Trophoblast cell (in vitro differentiated cells and primary cell): ENCODE measurements at regions not wholly inside any gene's neighbourhood (a gene's known extent, or its start where the extent isn't known, plus 50 kb on each side); places are given as distances from the start of the nearest gene placed in this dataset.
"Not testable (repeated sequence)": the region's sequence is repeated elsewhere in the genome, so short reads cannot be mapped to it uniquely, and the experiment has no call there.

ENCODE experiments used
- DNase-seq, 2 donors: peaks; one replicate each; pipeline ENCODE4 v3.0.0-alpha.2; 2016
- H2AFZ ChIP-seq: 2 replicates; pipeline ENCODE4 v1.6.1; 2013; ENCODE audit warnings: low read length, moderate library complexity, mild to moderate bottlenecking; ENCODE audit not compliant: insufficient read depth, poor library complexity
- H2AK5ac ChIP-seq: 2 replicates; pipeline ENCODE4 v1.6.1; 2013; ENCODE audit warnings: mild to moderate bottlenecking, low read length
- H2BK120ac ChIP-seq: 2 replicates; pipeline ENCODE4 v1.6.1; 2013; ENCODE audit warnings: low read length, mild to moderate bottlenecking, moderate library complexity; ENCODE audit not compliant: insufficient read depth, poor library complexity
- H2BK12ac ChIP-seq: 2 replicates; pipeline ENCODE4 v1.6.1; 2013; ENCODE audit warnings: mild to moderate bottlenecking, low read length, moderate library complexity
- H2BK5ac ChIP-seq: 2 replicates; pipeline ENCODE4 v1.6.1; 2013; ENCODE audit warnings: low read length, low read depth, moderate library complexity, mild to moderate bottlenecking; ENCODE audit not compliant: poor library complexity
- H3K14ac ChIP-seq: 2 replicates; pipeline ENCODE4 v1.6.1; 2013; ENCODE audit warnings: mild to moderate bottlenecking, low read length
- H3K18ac ChIP-seq: 2 replicates; pipeline ENCODE4 v1.6.1; 2013; ENCODE audit warnings: mild to moderate bottlenecking, low read length
- H3K23ac ChIP-seq: 2 replicates; pipeline ENCODE4 v1.6.1; 2013; ENCODE audit warnings: low read length
- H3K27ac ChIP-seq: 2 replicates; pipeline ENCODE4 v1.5.1; 2013; ENCODE audit warnings: low read depth, mild to moderate bottlenecking, inconsistent platforms, low read length, moderate library complexity
- H3K27me3 ChIP-seq: 2 replicates; pipeline ENCODE4 v1.6.1; 2013; ENCODE audit warnings: inconsistent platforms, mild to moderate bottlenecking, low read length, moderate library complexity; ENCODE audit not compliant: insufficient read depth
- H3K36me3 ChIP-seq, 2 experiments: 1 replicate in 1 of 2; 2 replicates in 1 of 2; pipeline ENCODE4 v1.6.1; 2013; ENCODE audit warnings: low read length in 2 of 2, mild to moderate bottlenecking in 2 of 2, moderate library complexity in 1 of 2; ENCODE audit not compliant: insufficient read depth in 2 of 2, control insufficient read depth in 1 of 2
- H3K4ac ChIP-seq: 2 replicates; pipeline ENCODE4 v1.6.1; 2013; ENCODE audit warnings: low read depth, mild to moderate bottlenecking, low read length, moderate library complexity
- H3K4me1 ChIP-seq, 2 experiments: 1 replicate in 1 of 2; 2 replicates in 1 of 2; pipeline ENCODE4 v1.6.1; 2013; ENCODE audit warnings: low read length in 2 of 2, mild to moderate bottlenecking in 2 of 2, moderate library complexity in 1 of 2; ENCODE audit not compliant: insufficient read depth in 2 of 2, control insufficient read depth in 1 of 2
- H3K4me2 ChIP-seq: 2 replicates; pipeline ENCODE4 v1.6.1; 2013; ENCODE audit warnings: inconsistent platforms, mild to moderate bottlenecking, low read length, moderate library complexity
- H3K4me3 ChIP-seq: 2 replicates; pipeline ENCODE4 v1.5.1; 2013; ENCODE audit warnings: mild to moderate bottlenecking, low read depth, low read length, inconsistent platforms
- H3K79me1 ChIP-seq: one replicate; pipeline ENCODE4 v1.6.1; 2013; ENCODE audit warnings: low read length
- H3K79me2 ChIP-seq: 2 replicates; pipeline ENCODE4 v1.6.1; 2013; ENCODE audit warnings: low read length, mild to moderate bottlenecking; ENCODE audit not compliant: control insufficient read depth, insufficient read depth, poor library complexity
- H3K9ac ChIP-seq: 2 replicates; pipeline ENCODE4 v1.6.1; 2013; ENCODE audit warnings: mild to moderate bottlenecking, low read length
- H3K9me3 ChIP-seq: 2 replicates; pipeline ENCODE4 v1.6.1; 2013; ENCODE audit warnings: low read depth, mild to moderate bottlenecking, control low read depth, inconsistent platforms, low read length; ENCODE audit not compliant: insufficient read depth
- H4K12ac ChIP-seq: 2 replicates; pipeline ENCODE4 v1.6.1; 2013; ENCODE audit warnings: low read depth, mild to moderate bottlenecking, low read length, moderate library complexity
- H4K8ac ChIP-seq: 2 replicates; pipeline ENCODE4 v1.6.1; 2013; ENCODE audit warnings: low read depth, mild to moderate bottlenecking, low read length, moderate library complexity
- H4K91ac ChIP-seq: one replicate; pipeline ENCODE4 v1.6.1; 2013; ENCODE audit warnings: low read depth, mild to moderate bottlenecking, low read length, moderate library complexity
- WGBS: extraction: QIAGEN DNeasy Blood & Tissue Kit; methylation state at CpG from one replicate; pipeline ENCODE4 v1.1.7; 2013; ENCODE audit warnings: missing lambda C conversion rate; ENCODE audit not compliant: insufficient read length, insufficient coverage; ENCODE audit errors: extremely low coverage; 5-methylcytosine and 5-hydroxymethylcytosine counted together

DNA sequence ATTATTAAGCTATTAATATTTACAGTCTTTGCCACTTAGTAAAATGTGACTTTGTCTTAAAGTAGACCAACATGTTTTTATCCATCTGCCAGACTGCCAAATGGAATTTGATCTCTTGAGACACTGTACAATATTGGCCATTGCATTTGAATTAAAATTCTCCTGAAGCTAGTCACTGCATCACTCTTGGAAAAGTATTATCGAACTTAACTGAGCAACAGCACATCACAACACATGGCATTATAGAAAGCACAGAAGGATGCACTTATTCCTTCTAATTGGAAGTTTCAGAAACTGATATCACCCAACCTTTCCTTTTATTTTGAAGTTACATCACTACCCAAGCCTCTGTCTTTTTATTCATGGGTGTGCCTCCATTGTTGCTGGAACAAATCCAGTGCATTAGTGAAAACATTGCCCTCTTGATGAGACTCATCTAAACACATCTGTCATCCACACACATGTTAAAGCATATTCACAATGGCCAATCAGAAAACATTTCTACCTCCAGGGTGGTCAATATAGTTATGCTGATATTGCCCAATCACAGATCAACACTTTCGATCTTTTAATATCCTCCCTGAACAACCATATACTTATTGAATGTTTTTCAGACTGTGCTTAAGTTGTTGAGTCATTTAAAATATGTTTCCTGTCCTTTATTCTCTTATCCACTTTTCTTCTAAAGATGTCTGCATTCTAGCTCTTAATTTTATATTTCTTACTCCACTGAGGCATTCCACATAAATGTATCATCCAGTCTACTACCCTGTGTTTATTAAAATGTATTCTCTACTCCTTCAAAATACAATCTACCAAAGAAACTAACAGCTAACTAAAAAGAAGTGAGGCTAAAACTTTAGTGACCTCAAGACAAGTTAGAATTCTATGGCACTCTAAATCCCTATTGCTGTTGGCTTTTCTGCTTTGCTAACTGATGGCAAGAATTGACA is 535.0 kb downstream of the RFPL4B start:
- no peaks in the 10 kb centered on the region for H3K9me3 ChIP-seq
- H3K4me2 ChIP-seq, result no peak overlapping the region
- no peak overlapping the region for H2BK12ac ChIP-seq
- H2BK5ac ChIP-seq, result no peak overlapping the region
- H3K4ac ChIP-seq, result no peak overlapping the region
- H3K18ac ChIP-seq, result no peak overlapping the region
- H4K91ac ChIP-seq, result no peak overlapping the region
- H2AFZ ChIP-seq, result no peak overlapping the region
- no peak overlapping the region for H3K23ac ChIP-seq
- H3K27ac ChIP-seq, result no peak overlapping the region
- H3K79me2 ChIP-seq, result peaks cover 5% of the 10 kb centered on the region
- peaks cover 18% of the 10 kb centered on the region for H3K79me1 ChIP-seq
- WGBS, result no CpG with 5 or more reads among the region's 2 CpGs
- DNase-seq, result no peak
- no peak overlapping the region for H4K12ac ChIP-seq
- no peak overlapping the region for H4K8ac ChIP-seq
- H3K14ac ChIP-seq, result no peak overlapping the region
- no peaks in the 10 kb centered on the region for H3K27me3 ChIP-seq
- peaks cover 0 to 4% of the 10 kb centered on the region in 2 experiments for H3K4me1 ChIP-seq
- no peak overlapping the region for H3K9ac ChIP-seq
- H3K36me3 ChIP-seq, result no peaks in the 10 kb centered on the region
- H2BK120ac ChIP-seq, result no peak overlapping the region
- H3K4me3 ChIP-seq, result no peak overlapping the region
- H2AK5ac ChIP-seq, result no peak overlapping the region

DNA sequence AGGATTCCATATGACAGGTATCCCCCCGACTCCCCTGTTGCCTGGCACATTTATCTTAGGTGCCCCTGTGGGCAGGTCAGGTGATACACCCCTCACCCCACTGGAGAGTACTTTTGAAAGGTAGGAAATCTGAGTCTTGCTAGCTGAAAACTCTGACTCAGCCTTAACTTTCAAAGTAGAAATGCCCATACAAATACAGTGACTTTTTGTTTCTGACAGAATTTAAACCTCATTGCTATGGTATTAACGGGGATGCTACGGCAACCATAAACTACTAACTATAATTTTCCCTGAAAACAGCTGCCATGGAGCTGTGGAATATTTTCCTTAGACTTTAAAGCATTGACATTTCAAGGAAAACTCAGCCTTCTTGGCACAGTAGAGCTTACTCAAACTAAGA is 536.0 kb downstream of the RFPL4B start:
- Histone ChIP-seq H4K91ac (no peak overlapping the region), H2BK5ac (no peak overlapping the region), H3K27me3 (no peaks in the 10 kb centered on the region), H3K79me2 (peaks cover 5% of the 10 kb centered on the region), H2BK120ac (peak overlapping the region; percentile 66), H3K18ac (no peak overlapping the region), H3K9ac (no peak overlapping the region), H4K8ac (no peak overlapping the region), H3K4me3 (no peak overlapping the region), H3K9me3 (no peaks in the 10 kb centered on the region), H3K4me1 (peaks cover 0 to 4% of the 10 kb centered on the region in 2 experiments), H3K36me3 (no peaks in the 10 kb centered on the region), H3K14ac (no peak overlapping the region), H3K27ac (no peak overlapping the region), H4K12ac (no peak overlapping the region), H2AFZ (no peak overlapping the region), H2AK5ac (no peak overlapping the region), H2BK12ac (peak overlapping the region; percentile 87), H3K23ac (no peak overlapping the region), H3K79me1 (peaks cover 15% of the 10 kb centered on the region), H3K4me2 (no peak overlapping the region), H3K4ac (no peak overlapping the region)
- DNase-seq, result no peak
- no CpG with 5 or more reads among the region's 3 CpGs for WGBS

DNA sequence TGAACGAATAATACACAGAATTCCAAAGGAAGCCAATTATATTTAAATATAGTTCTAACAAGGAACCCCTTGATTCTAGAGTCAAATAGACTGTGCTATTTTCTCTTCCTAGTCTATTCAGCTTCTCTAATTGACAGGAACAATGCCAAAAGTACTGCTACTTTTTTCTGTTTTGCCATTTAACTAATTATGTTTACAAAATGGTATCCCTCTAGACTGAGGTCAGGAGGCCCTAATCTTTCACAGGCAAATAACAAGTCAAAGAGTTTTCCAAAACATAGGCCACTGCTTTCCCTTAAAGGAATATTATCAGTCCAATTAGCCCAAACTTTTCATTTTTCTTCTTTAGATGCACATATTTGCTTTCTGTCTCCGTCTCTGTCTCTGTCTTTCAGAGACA is 539.3 kb downstream of the RFPL4B start:
- WGBS, result no CpG with 5 or more reads among the region's 2 CpGs
- Histone ChIP-seq H3K9me3 (no peaks in the 10 kb centered on the region), H3K9ac (no peak overlapping the region), H3K36me3 (no peaks in the 10 kb centered on the region), H3K27ac (no peak overlapping the region), H2AFZ (no peak overlapping the region), H4K12ac (no peak overlapping the region), H3K23ac (no peak overlapping the region), H3K4me2 (no peak overlapping the region), H2BK120ac (no peak overlapping the region), H3K4me1 (no peaks in the 10 kb centered on the region), H2BK12ac (no peak overlapping the region), H2AK5ac (no peak overlapping the region), H3K18ac (no peak overlapping the region), H3K79me2 (no peaks in the 10 kb centered on the region), H3K27me3 (no peaks in the 10 kb centered on the region), H2BK5ac (no peak overlapping the region), H4K91ac (no peak overlapping the region), H3K4ac (no peak overlapping the region), H3K79me1 (peaks cover 2% of the 10 kb centered on the region), H3K14ac (no peak overlapping the region), H4K8ac (no peak overlapping the region), H3K4me3 (no peak overlapping the region)
- no peak for DNase-seq

DNA sequence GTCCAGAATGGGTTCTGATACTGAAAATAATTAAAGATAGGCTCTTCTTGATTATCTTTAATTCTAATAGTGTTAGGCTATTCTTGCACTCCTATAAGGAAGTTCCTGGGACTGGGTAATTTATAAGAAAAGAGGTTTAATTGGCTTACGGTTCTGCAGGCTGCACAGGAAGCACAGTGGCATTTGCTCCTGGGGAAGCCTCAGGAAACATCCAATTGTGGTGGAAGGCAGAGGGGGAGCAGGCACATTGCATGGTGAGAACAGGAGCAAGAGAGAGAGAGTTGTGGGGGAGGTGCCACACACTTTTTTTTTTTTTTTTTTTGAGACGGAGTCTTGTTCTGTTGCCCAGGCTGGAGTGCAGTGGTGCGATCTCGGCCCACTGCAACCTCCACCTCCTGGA is 540.3 kb downstream of the RFPL4B start:
- H3K36me3 ChIP-seq, H3K4ac ChIP-seq, H3K23ac ChIP-seq, H3K79me1 ChIP-seq, H3K27ac ChIP-seq, H2AK5ac ChIP-seq, H2BK120ac ChIP-seq, H3K79me2 ChIP-seq, H4K12ac ChIP-seq, H3K4me1 ChIP-seq, H2AFZ ChIP-seq, H3K27me3 ChIP-seq, H3K9me3 ChIP-seq, H3K18ac ChIP-seq, DNase-seq, H2BK12ac ChIP-seq, H3K4me3 ChIP-seq, H4K8ac ChIP-seq, H3K9ac ChIP-seq, H3K14ac ChIP-seq, H3K4me2 ChIP-seq, H2BK5ac ChIP-seq, H4K91ac ChIP-seq: not testable (repeated sequence)
- no CpG with 5 or more reads among the region's 4 CpGs for WGBS
